Progenitor cell of endocrine pancreas (in vitro differentiated cells): ENCODE measurements at regions not wholly inside any gene's neighbourhood (a gene's known extent, or its start where the extent isn't known, plus 50 kb on each side); places are given as distances from the start of the nearest gene placed in this dataset.

Experiments
- DNase-seq: peaks from one replicate; pipeline ENCODE4 v3.0.0; 2021; ENCODE audit warnings: low spot score; ENCODE audit not compliant: unreplicated experiment
- H3K27ac Mint-ChIP-seq: 2 replicates; pipeline ENCODE4 v1.8.0; 2021; ENCODE audit warnings: mild to moderate bottlenecking, moderate library complexity, mixed read lengths
- H3K27me3 Mint-ChIP-seq: 2 replicates; pipeline ENCODE4 v1.8.0; 2021; ENCODE audit warnings: mixed read lengths
- H3K36me3 Mint-ChIP-seq: 2 replicates; pipeline ENCODE4 v1.8.0; 2022; ENCODE audit warnings: mixed read lengths; ENCODE audit not compliant: insufficient read depth
- H3K4me1 Mint-ChIP-seq: 2 replicates; pipeline ENCODE4 v1.8.0; 2021; ENCODE audit warnings: low read depth, mixed read lengths
- H3K4me3 Mint-ChIP-seq: 2 replicates; pipeline ENCODE4 v1.8.0; 2021; ENCODE audit warnings: low read depth, mild to moderate bottlenecking, moderate library complexity, mixed read lengths
- H3K9me3 Mint-ChIP-seq: 2 replicates; pipeline ENCODE4 v1.8.0; 2021; ENCODE audit warnings: low read depth, mixed read lengths
- CTCF ChIP-seq: fragments of 200-600 bp; sonication (generic); IDR thresholded peaks from one replicate; pipeline ENCODE4 v1.5.0; 2021; ENCODE audit warnings: antibody characterized with exemption, mild to moderate bottlenecking; ENCODE audit not compliant: unreplicated experiment

- no peak overlapping the region for H3K27ac Mint-ChIP-seq
- TF ChIP-seq CTCF = no peak
- no peak for DNase-seq
- no peak overlapping the region for H3K4me3 Mint-ChIP-seq
- no peaks in the 10 kb centered on the region for H3K36me3 Mint-ChIP-seq
- H3K9me3 Mint-ChIP-seq = no peaks in the 10 kb centered on the region
- H3K27me3 Mint-ChIP-seq = no peaks in the 10 kb centered on the region
- H3K4me1 Mint-ChIP-seq = no peaks in the 10 kb centered on the region
Observed at GRCh38 chr9:73643379-73644013, 491.8 kb downstream of the ANXA1 start.

- Mint-ChIP-seq H3K27ac (no peak overlapping the region), H3K9me3 (no peaks in the 10 kb centered on the region), H3K4me3 (no peak overlapping the region), H3K27me3 (no peaks in the 10 kb centered on the region), H3K36me3 (no peaks in the 10 kb centered on the region), H3K4me1 (no peaks in the 10 kb centered on the region)
- no peak for DNase-seq
- TF ChIP-seq CTCF = no peak
Observed at GRCh38 chr9:73647560-73647959, 495.9 kb downstream of the ANXA1 start.

GRCh38 chr9:73649552-73649951 lies 497.9 kb downstream of the ANXA1 start:
- Mint-ChIP-seq H3K4me1 (no peaks in the 10 kb centered on the region), H3K9me3 (no peaks in the 10 kb centered on the region), H3K4me3 (no peak overlapping the region), H3K27ac (no peak overlapping the region), H3K36me3 (no peaks in the 10 kb centered on the region), H3K27me3 (no peaks in the 10 kb centered on the region)
- DNase-seq = no peak
- no peak for TF ChIP-seq CTCF

- Mint-ChIP-seq H3K36me3 (no peaks in the 10 kb centered on the region), H3K9me3 (no peaks in the 10 kb centered on the region), H3K4me1 (no peaks in the 10 kb centered on the region), H3K27me3 (no peaks in the 10 kb centered on the region), H3K27ac (no peak overlapping the region), H3K4me3 (no peak overlapping the region)
- no peak for DNase-seq
- no peak for TF ChIP-seq CTCF
Observed at GRCh38 chr9:73655363-73655762, 503.7 kb downstream of the ANXA1 start.

- Mint-ChIP-seq H3K4me3 (no peak overlapping the region), H3K9me3 (no peaks in the 10 kb centered on the region), H3K4me1 (no peaks in the 10 kb centered on the region), H3K27me3 (no peaks in the 10 kb centered on the region), H3K27ac (no peak overlapping the region), H3K36me3 (no peaks in the 10 kb centered on the region)
- DNase-seq = no peak
- TF ChIP-seq CTCF = no peak
Observed at GRCh38 chr9:73655831-73656230, 504.2 kb downstream of the ANXA1 start.
